ENCODE measurements at regions not wholly inside any gene's neighbourhood (a gene's known extent, or its start where the extent isn't known, plus 50 kb on each side); places are given as distances from the start of the nearest gene placed in this dataset.

DNA sequence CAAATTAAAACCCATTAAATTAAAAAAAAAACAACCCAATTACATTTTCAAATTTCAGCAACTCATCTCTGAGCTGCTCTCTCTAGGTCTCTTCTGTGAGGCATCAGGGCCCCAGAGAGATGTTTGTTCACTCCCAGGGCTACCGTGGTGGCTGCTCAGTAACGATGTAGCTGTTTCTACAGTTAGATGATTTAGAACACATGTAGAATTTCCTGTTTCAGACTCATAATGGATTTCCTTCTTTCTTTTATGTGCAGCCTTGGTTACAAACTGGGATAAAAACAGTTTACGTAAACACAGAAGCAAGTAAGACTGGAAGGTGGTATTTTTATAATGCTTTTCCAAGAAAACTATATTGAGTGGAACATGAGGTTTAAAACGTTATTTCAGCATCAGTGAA, 116.1 kb upstream of the CCN2 start:
- peak in 1 of 2 donors; percentile 32 for DNase-seq (ENCODE audit: low read depth in 2 of 2)

DNA sequence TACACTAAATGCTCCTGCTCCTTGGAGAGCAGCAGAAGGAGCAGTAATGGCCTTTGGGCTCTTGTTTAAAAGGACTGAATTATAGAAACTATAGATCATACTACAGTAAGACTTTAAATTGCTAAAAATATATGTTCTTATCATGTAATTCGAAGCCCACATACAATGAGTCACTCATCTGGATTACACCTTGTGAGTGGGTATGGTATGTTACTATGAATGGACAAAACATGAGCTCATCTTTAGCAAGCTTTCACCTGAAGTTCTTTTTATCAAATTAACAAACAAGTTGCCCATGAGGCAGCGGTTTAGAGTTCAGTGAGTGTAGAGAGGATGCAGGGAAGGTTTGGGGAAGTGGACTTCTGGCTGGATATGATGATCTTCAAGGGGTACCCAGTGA, 114.4 kb upstream of the CCN2 start:
- no peak overlapping the region for H3K4me3 ChIP-seq (replicated peaks in 1 of 2; ENCODE audit: low read depth in 2 of 2, low read length in 2 of 2)
- TF ChIP-seq, protein P1, sequence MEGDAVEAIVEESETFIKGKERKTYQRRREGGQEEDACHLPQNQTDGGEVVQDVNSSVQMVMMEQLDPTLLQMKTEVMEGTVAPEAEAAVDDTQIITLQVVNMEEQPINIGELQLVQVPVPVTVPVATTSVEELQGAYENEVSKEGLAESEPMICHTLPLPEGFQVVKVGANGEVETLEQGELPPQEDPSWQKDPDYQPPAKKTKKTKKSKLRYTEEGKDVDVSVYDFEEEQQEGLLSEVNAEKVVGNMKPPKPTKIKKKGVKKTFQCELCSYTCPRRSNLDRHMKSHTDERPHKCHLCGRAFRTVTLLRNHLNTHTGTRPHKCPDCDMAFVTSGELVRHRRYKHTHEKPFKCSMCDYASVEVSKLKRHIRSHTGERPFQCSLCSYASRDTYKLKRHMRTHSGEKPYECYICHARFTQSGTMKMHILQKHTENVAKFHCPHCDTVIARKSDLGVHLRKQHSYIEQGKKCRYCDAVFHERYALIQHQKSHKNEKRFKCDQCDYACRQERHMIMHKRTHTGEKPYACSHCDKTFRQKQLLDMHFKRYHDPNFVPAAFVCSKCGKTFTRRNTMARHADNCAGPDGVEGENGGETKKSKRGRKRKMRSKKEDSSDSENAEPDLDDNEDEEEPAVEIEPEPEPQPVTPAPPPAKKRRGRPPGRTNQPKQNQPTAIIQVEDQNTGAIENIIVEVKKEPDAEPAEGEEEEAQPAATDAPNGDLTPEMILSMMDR (IDR thresholded peaks at IDR 0.05; ENCODE audit: low read depth, low read length), result no peak
- DNase-seq (ENCODE audit: low read depth in 2 of 2), result no peak

More for the DNA sequence above, 116.1 kb upstream of the CCN2 start:
- no peak overlapping the region for H3K4me3 ChIP-seq (replicated peaks in 1 of 2; ENCODE audit: low read depth in 2 of 2, low read length in 2 of 2)
- TF ChIP-seq, protein P1 (IDR thresholded peaks at IDR 0.05; ENCODE audit: low read depth, low read length), result no peak

DNA sequence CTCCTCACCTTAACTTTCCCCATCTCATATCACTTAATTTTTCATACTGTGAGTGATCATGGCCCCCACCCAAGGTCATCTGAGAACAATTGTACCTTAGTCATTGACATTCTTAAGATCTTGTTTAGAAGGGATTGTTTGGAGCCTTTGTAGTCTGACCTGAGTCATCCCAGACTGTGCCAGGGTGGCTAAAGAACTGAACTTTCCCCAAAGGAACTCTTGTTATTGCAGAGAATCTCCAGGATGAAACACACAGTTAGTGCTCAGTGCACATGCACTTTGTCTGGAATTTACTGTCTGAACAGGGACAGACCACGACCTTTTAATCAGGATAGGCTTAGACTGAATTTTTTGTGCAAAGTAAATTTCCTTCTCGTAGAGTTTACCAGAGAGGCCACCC, 112.6 kb upstream of the CCN2 start:
- peak; percentile 77 to 97 for DNase-seq (ENCODE audit: low read depth in 2 of 2)
- H3K4me3 ChIP-seq (replicated peaks in 1 of 2; ENCODE audit: low read depth in 2 of 2, low read length in 2 of 2), result peak overlapping the region in 1 of 2 donors; percentile 4
- TF ChIP-seq, protein P1 (IDR thresholded peaks at IDR 0.05; ENCODE audit: low read depth, low read length), result no peak

DNA sequence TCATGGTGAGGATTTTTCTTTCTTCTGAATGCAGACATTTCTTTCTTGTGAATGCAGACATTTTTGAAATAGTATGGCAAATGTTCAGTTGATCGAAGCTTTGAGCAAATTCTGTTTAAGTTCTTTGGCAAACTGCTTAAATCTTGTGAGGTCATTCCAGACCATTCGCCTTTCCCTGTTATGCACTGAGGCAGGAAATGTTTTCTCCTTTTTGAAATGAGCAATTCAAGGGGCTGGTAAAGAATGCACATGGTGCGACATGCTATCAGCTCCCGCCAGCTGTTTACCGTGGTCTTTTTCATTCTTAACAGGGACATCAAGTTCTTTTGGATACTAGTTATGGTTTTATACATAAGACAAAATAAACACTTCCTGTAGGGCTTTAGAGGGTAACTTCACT, 112.0 kb upstream of the CCN2 start:
- TF ChIP-seq, protein P1 (IDR thresholded peaks at IDR 0.05; ENCODE audit: low read depth, low read length), result no peak
- DNase-seq (ENCODE audit: low read depth in 2 of 2), result peak; percentile 88 to 94
- H3K4me3 ChIP-seq (replicated peaks in 1 of 2; ENCODE audit: low read depth in 2 of 2, low read length in 2 of 2), result peak overlapping the region in 1 of 2 donors; percentile 4

DNA sequence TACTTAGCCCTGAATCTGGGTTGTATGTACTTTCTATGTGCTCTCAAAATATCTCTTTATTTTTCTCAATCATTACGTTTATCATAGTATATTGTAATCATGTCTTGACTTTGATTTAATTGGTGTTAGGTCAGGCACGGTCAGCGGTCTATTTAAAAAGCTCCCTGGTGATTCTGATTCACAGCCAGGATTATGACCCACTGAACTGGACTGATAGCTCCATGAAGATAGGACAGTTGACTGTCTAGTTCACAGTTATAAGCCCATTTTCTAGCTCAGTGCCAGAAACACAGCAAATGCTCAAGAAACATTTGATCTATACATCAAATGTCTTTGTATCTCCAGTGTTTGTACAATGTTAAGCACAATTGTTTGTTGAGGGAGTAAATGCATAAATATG, 111.5 kb upstream of the CCN2 start:
- DNase-seq (ENCODE audit: low read depth in 2 of 2), result peak in 1 of 2 donors; percentile 43
- TF ChIP-seq, protein P1 (IDR thresholded peaks at IDR 0.05; ENCODE audit: low read depth, low read length), result no peak
- H3K4me3 ChIP-seq (replicated peaks in 1 of 2; ENCODE audit: low read depth in 2 of 2, low read length in 2 of 2), result no peak overlapping the region

DNA sequence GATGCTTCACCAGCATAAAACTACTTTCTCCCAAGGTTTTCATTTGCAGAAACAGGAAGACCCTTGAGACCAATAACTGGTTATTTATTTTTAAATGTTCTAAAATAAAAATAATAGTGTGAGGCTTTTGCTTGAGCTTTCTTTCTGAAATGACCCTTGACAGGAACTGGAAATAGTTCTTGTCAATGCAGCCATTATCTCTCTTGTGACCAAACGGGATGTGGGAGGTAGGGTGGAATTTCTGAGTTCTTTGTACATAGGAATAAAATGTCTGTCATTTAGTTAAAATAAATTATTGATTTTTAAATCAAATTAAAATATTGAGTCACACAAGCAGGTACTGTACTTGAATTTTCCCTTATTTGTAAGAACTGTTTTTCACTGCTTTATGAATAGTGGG, 110.2 kb upstream of the CCN2 start:
- no peak overlapping the region for H3K4me3 ChIP-seq (replicated peaks in 1 of 2; ENCODE audit: low read depth in 2 of 2, low read length in 2 of 2)
- TF ChIP-seq, protein P1 (IDR thresholded peaks at IDR 0.05; ENCODE audit: low read depth, low read length), result no peak

DNA sequence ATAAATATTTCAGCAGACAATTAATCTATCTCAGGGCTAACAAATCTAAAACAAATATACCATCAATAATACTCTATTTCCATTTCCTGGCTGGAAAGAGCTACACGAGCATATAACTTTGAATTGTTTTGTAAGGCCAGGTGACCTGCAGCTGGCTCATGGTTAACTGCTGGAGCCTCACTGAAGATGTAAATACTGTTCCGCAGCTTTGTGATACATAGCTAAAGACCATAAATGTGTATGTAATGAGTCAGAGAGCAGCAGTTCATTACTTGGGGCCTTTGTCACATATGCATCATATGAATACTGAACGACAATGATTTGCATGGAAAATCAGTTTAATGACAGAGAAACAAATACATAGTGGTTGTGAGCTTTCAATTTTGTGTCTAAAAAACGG, 109.4 kb upstream of the CCN2 start:
- DNase-seq (ENCODE audit: low read depth in 2 of 2), result peak; percentile 52 to 91
- no peak overlapping the region for H3K4me3 ChIP-seq (replicated peaks in 1 of 2; ENCODE audit: low read depth in 2 of 2, low read length in 2 of 2)
- TF ChIP-seq, protein P1 (IDR thresholded peaks at IDR 0.05; ENCODE audit: low read depth, low read length), result no peak

More for the DNA sequence above, 110.2 kb upstream of the CCN2 start:
- DNase-seq (ENCODE audit: low read depth in 2 of 2), result no peak

Measured in cardiac fibroblast (primary cell).